ENCODE measurements at regions not wholly inside any gene's neighbourhood (a gene's known extent, or its start where the extent isn't known, plus 50 kb on each side); places are given as distances from the start of the nearest gene placed in this dataset.

DNA sequence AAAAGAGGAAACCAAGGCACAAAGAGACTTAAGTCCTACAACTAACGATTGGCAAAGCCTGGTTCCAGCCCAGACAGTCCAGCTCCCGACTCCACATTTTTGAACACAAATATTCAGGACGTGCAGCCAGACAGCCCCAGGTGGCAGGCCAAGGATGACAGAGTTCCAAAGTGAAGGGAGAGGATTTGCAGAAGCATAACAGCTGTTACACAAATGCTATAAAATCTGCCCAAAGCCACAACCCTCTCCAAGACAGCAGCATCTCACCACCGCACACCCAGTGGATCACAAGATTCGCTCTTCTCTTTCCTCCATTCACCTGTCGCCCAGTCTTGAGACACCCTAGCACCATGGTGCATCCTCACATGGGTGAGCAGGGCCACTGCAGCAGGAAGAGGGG lies 227.1 kb upstream of the ID2 start:
- no peak for DNase-seq (ENCODE audit: low spot score)

DNA sequence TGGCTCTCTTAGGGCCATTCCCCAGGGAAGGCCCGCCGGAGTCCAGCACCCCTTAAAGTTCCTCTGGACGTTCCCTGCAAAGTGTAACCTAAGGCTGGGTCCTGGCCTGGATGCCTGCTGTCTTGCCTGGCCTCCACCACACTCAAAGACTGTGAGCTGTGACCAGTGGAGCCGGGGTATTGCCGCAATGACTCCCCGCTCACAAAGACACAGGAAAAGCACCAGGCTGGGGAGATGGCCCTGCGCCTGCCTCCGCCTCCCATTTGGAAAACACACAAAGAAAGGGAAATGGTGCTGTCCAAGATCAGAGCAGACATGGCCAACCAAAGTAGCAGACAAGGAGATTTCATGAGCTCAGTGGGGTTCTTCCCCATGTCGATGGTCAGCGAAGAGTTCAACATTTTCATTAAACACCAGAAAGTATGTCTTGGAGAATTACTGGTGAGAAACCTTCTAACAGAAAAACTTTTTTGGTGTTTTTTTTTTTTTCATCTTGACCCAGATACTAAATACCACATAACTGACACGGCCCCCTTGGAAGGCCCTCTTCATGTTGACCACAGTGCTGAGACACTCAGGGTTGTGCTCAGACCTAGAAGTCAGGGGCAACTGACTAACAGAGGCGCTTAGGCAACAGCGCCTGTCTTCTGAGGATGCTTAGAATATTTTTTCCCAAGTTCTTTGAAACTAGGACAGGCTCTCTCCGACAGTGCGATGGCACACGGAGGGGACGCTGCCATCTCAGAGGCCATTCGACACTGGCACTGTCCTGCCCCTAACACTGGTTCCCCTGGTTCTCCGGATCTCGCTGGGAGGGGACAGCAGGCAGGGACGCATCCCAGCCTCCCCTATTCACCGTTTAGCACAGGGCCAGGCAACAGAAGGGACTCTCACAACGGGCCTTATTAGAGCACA lies 226.4 kb upstream of the ID2 start:
- no peak for DNase-seq (ENCODE audit: low spot score)

DNA sequence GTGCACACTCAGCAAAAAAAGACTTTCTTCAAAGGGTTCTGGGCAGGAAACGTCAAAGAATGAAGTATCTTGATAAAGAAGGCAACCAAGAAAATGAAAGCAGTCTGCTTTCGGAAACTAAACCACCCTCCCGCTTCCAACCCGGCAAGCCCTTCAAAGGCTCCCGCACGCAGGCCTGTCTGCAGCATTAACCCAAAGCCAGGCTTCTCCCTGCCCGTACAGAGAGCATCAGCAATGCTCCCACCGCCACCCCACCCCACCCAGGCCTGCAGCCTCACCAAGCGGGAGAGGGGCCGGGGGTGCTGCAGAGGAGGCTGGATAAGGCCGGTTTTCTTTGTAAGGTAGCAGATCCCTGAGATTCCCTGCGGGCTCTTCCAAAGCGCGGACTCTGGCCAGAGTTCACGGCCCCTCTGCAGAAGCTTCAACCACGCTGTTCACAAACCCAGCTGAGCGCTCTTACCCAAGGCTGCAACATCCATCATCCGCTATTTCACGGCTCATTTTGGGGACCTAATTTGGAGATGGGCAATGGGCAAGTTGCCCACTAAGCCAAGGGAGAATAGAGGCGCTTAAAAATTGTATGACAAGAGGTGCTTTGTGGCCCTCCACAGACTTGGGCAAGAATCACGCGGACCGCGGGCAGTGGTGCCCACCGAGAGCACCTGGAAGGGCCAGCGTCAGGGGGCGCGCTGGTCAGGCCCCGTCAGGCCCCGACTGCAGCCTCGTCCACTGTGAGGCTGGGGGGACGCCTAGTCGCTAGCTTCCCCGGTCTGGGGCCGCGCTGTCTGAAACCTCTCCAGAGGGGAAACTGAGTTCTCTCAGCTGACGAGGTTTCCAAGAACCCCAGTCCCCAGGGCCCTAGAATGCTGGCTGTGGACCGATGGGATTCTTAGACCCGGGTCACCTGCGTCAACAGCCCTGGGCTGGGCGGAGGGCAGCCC lies 225.4 kb upstream of the ID2 start:
- no peak for DNase-seq (ENCODE audit: low spot score)

DNA sequence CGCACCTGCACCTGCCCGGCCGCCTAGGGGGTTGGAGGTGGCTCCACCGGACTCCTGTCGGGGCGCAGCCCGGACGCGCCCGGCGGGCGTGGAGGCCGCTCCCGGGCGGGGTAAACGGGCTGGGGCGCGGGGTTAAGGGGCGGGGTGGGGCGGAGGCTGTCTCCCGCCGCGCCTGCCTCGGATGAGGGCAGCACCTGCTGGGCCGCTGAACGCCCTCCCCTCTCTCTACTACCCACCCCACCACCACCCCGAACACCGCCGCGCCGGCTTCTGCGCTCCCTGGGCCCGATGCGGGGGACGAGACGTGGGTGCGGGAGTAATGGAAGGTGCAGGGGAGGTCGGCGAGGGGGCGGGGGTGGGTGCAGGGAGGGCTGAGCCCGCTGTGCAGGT lies 224.8 kb upstream of the ID2 start:
- no peak for DNase-seq (ENCODE audit: low spot score)

DNA sequence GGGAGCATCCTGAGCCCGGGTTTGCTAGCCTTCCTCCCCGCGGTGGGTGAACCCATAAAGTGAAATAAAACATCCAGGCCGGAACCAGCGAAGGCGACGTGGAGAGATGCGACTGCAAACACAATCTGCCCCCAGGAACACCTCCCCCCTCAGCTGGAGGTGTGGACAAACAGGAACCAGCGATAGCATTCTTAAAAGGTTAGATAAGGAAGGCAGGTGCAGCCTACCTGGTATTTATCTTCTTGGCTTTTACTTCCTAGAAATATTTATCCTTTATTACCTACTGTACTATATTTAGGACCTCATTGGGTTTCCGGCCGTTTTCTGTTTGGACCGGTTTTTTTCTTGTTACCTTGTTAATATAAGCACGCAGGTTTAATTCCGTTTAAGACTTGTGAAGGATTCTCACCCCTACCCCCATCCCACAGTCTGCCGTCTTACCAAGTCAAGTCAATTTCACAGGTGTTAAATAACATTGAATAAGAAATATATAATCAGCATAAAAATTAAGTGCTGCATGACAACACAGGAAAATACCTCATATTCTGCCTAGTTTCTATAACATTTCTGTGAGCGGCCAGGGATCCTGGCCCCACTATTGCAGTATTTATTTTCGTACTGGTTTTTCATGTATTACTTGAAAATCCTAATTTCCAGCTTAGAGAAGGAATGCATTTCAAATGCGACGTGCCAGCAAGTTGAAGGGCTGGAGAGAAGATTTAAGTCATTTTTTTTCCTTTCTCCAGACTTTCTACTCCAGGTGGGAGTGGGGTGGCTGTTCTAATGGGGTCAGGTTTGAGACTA lies 224.0 kb upstream of the ID2 start:
- DNase-seq (ENCODE audit: low spot score), result no peak

DNA sequence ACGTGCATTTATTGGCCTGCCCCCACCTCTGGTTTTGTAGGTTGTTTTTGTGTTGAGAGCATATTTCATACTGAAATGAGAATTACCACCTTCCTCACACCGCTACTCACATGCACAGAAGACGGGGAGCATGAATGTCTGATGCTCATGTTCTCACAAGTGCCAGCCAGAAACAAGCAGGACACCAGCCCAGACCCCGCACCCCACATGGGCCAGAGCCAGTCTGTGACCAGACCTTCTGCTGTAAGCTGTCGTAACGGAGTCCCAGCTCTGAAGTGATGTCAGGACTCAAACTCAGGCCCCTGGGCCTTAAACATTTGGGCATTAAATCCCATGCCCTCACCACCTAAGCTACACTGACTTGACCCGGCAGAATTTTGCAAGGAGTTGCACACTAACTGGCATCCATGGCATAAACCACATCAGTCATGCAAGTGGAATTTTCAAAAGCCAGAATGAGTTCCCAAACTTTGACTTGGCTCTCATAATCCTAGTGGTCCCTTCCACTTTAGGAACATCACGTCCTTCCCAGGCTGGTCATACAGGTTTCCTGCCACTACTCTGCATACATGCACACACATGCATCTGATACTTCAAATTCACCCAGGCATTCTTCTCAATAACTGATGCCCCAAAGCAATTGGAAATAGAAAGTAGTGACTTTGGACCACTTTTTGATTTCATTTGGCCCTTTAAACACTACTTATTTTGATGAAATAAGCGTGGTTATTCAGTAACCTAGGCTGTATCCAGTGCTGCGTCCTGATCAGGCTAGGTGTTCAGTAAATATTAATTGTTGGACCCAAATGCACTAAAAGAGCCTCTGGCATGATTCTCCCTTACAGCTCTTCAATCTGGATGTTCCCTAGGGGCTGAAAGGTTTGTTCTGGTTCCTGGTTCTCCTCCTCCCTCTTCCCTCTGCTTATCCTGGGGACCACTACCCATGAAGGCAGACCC lies 223.1 kb upstream of the ID2 start:
- DNase-seq (ENCODE audit: low spot score), result no peak

DNA sequence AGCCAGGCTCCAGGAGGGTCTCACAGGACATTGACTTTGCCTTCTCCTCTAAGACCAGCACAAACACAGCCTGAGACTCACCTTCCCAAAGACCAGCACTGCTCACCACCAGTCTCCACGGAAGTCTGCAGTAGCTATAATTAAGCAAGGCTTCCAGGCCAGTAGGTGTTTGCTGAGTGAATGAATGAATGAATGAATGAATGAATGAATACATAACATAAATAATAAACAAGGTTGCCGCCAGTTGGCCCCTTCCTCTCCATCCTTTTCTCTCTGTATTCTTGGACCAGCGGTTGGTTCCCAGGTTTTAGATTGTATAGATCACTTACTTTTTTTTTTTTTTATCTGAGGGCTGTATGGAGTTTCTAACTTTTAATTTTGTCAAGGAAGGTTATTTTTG lies 222.4 kb upstream of the ID2 start:
- no peak for DNase-seq (ENCODE audit: low spot score)

DNA sequence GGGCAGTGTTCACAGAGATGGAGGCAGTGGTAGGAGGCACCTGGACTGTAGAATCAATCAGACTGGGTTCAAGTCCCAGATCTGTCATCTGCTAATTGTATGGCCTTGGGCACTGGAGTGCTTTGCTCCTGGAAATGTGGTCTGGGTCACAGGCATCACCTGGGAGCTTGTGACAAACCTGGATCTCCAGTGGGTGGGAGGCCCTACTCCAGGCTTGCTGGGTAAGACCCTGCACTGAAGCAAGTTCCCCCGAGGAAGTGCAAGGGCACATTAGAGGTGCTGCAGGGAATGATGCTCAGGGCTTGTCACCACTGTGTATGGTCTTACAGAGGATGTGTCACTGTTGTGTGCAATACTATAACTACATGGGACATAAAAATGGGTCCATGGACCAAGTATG lies 220.5 kb upstream of the ID2 start:
- no peak for DNase-seq (ENCODE audit: low spot score)

DNA sequence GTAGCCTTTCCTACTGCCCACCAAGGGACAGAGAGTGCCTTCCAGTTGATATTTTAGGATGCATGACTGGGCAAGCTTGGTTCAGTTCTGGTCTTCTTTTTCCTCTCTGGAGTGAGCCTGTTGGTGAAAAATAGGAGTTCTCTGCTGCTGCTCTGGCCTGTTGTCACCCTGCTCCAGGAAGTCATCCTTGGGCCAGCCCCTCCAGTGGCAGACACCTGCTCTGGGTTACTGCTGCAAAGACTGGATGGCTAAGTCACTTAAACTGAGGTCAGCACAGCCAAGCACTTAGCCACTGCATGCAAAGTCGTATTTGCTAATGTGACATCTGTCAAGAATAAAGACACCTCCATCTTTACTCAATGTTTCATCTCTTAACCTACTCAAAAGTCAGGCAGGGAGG lies 219.6 kb upstream of the ID2 start:
- no peak for DNase-seq (ENCODE audit: low spot score)

DNA sequence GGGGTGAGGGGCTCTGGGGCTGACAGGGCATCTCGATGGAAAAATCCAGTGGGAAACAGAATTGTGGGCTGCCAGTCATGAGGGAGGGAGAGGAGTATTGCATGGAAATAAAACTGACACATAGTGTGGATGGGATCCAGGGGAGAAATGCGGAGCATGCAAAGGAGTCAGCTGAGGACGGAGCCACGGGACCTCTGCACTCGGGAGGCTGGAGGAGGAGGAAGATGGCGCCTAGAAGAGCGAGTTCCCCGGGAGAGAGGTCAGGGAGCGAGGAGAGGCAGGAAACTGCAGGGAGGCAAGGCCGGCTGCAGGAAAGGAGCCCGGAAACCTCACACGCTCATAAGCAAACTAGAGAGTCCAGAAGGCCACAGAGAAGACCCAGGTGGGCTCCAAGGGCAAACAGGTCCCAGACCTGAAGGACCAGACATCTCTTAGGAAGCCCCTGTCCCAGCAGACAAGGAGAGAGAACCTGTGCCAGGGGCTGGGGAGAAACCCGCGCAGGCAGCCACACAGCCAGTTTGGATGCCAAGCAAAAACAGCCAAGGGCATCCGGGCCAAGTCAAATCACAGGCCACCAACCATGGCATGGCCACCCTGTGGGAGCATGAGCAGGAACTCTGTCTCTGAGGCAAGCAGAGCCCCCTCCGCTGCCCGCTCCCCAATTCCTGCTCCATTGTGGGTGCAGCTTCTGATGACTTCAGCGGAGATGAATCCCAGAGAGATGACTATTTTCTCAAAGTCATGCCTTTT lies 218.8 kb upstream of the ID2 start:
- no peak for DNase-seq (ENCODE audit: low spot score)

DNA sequence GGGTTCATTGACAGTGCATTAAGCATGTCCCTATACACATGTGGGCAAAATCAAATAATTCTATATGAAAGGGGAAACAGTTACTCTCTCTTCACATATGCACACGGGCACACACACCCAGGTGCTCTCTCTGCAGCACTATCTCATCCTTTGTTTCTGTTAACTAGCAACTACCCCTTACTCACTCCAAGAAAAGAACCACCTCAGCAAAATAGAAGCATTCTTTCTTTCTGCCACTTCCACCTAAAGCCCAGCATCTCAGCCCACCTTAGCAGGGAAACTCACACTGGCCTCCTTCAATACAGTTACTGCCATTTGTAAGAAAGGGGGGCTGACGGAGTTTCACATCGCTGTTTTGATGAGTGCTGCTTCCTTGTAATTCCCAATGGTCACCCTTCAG lies 216.3 kb upstream of the ID2 start:
- no peak for DNase-seq (ENCODE audit: low spot score)

DNA sequence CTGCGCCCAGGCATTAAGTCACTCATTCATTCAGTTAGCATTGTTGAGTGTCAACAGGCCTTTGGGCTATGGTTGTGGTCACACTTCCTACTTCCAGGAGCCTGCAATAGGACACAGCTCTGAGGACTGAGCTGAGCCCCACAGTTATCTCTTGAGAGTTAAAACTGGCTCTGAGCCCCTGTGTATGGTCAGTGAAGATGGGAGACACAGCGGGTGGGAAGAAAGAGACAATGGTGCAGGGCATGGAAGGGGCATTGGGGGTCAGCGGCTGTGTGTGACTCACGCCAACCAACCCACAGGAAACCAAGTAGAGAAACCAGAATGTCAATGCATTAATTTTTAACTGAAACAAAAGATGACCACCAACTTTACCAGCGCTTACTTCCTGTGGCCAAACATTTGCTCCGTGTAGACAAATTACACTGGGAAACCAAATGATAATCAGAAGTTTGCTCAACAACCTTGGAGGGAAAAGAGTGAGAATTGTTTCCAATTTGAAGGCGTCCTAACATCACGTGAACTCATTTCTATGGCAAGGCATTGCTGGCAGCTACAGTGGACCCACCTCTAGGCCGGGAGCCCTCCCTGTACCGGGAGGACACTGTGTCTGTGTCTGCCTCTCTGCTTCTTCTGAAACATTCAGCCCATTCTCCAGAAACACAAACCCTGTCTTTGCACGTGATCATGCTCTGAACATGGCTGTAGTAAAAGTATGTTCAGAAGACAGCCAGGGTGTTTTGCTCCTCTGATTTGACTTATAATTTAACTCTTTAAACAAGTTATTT lies 212.0 kb upstream of the ID2 start:
- no peak for DNase-seq (ENCODE audit: low spot score)

DNA sequence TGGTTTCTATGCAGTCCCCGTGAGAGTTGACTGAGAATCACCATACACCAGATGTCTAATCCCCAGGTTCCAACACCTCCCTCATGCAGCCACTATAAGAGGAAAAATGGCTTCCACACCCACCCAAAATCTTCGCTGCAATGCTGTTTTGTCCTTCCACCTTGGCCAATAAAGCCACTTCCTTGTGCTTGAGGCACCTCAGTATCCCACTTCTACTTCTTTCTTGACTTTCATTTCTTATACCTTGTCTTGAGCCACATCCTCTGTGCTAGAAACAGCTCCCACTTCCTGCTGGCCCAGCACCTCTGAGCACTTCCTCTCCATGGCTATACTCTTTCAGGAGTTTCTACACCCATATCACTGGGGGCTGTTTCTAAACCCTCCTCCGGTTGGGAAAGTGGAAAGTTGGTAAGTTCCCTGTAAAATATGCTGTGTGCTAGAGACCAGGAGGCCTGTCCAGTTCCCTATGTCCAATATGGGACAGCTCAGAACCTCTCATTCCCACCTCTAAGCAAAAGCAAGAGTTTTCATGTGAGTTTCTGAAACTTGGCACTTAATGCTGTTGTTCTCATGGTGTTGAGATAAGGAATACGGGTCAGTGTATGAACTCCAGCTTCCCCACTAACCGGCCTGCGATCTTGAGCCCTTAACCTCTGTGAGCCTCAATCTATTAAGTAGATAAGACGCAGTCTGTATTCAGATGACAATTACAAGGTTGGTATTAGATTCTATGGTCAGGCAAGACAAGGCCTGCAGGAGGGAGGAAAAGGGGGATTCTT lies 209.1 kb upstream of the ID2 start:
- no peak for DNase-seq (ENCODE audit: low spot score)

DNA sequence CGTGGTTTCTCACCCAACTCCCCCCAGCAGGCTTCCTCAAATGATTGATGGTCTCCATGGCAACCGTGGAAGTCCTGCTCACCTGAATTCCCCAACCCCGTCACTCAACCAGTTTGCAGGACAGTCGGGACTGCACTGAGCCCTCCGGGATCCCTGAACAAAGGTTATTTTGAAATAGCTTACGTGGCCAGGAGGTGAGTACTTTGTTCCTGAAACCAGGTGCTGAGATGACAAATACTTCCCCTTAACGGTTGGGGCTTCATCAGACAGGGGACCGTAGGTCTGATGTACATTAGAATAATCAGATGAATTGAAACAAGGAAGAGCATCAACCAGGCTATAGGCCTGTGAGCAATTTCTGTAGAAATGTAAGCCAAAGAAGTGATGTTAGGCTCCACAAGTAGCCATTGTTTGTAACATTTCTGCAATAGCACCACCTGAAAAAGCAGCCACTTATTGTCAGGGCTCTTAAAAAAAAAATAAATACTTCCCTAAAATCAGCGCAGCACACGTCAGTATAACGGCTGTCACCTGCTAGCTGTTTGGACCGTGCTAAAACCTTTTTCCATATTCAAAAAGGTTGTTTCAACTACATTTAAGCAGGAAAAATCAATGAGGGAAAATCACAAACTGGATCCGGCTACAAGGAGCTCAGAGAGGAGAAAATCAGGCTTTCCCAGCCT lies 206.4 kb upstream of the ID2 start:
- no peak for DNase-seq (ENCODE audit: low spot score)

DNA sequence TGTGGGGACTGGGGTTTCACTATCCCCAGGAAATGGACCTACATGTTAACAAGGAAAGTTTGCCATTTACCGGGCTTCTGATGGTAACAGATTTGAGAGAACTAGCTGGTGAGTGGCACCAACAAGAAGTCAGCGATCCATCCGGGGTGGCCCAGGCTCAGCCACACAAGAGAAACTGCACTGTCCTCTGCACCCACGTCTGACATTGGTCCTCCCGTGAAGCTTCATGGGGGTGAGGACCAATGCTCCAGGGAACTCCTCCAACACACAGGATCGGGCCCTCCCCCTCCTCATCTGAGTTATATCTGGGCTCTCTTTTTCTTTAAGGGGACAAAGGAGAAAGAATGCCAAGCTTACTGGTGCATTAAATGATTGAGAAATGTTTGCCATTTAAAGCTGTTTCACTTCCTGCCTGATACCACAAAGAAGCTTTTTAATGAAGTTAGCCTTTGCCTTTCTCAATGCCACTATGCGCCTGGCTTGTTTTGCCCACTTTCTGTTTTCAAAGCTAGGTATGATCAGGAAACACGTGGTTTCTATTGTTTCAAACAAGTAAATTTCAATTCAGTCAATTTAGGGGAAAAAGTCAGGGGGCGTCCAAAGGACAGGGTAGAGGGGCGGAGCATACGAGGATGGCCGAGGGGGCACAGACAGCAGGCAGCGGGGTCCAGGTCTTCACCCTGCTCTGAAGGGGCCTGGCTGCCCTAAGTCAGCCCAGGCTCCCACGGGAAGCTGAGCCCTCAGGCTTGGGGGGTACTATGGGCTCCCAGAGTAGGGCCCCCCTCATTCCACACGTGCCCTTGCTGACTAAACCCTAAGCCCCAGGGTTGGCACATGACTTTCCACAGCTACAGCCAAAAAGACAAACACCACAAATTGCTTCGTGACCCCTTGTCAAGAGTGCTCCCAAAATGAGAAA lies 204.0 kb upstream of the ID2 start:
- DNase-seq (ENCODE audit: low spot score), result no peak

DNA sequence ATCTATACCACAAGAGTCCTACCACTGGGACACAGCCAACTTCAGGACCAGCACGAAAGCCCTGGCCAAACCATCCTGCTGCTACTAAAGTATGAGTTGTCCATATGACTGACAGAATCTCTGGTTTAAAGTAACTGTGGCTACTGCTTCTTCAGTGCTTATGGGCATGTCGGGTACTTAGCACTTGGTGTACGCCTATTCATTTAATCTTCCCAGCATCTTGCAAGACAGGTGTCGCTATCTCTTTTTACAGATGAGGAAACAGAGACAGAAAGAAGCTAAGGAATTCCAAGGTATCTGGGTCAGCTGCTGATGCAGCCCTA lies 203.4 kb upstream of the ID2 start:
- no peak for DNase-seq (ENCODE audit: low spot score)

DNA sequence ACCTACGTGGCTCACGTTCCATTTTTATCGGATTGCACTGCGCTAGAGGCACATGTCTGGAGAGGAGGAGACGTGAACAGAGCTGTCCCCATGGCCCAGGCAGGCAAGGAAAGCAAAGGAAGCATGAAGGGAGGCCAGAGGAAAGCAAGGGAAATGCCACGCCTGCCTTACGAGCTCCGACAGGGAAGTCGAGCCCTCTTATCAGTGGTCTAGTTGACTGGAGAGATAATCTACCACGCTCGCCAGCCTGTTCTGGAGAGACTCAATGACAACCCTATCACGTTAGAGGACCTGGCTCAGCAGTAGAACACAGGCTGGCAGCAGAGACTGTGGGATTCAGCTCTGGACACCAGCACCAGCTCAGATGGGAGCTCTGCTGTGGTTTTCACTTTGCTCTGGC lies 202.6 kb upstream of the ID2 start:
- no peak for DNase-seq (ENCODE audit: low spot score)
